AML-193 (cell line): ENCODE measurements at regions not wholly inside any gene's neighbourhood (a gene's known extent, or its start where the extent isn't known, plus 50 kb on each side); places are given as distances from the start of the nearest gene placed in this dataset.

Experiments used
- DNase-seq, 2 experiments: peaks; one replicate each; lab custom pipeline; 2025; lab: John Stamatoyannopoulos, UW

- no peak for DNase-seq
These were observed 136.2 kb upstream of the ZBTB40 start for GRCh38 chr1:22315315-22316078.

GRCh38 chr1:22317231-22317919 lies 134.3 kb upstream of the ZBTB40 start:
- DNase-seq = no peak

GRCh38 chr1:22317920-22318243 lies 133.8 kb upstream of the ZBTB40 start:
- no peak for DNase-seq

GRCh38 chr1:22318279-22318981 lies 133.2 kb upstream of the ZBTB40 start:
- DNase-seq = no peak

- DNase-seq = no peak
These were observed 132.0 kb upstream of the ZBTB40 start for GRCh38 chr1:22319608-22320007.

DNA sequence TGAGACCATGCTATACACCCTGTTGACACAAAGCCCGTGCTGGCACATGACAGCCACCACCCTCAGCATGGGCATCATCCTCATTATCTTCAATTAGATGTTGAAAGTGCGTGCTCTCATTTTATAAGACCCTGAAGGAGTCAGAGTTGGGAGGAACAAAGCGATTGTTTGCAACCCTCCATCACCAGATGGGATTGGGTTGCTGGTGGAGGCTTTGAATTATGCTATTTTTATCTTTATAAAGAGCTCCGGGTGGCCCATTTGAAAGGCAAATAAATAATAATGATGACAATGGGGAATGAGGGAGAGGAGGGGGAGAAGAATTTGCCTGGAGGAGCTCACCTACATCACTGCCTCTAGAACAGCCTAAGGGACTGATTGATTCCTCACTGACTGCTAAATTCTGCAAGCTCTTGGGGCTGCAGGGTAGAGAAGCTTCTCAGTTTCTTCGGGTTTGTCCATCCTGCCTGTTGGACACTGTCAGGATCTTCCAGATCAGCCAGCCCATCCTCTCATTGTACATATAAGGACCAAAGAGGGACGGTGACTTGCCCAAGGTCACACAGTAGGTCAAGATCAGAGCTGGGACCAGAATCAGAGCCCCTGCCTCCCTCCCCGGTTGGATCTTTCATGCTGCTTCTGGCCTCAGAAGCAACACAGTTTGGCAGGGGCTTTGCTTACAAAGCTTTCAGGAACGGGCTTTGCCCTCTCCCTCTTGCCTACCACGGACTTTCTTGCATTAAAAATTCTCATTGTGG lies 130.9 kb upstream of the ZBTB40 start:
- no peak for DNase-seq

DNA sequence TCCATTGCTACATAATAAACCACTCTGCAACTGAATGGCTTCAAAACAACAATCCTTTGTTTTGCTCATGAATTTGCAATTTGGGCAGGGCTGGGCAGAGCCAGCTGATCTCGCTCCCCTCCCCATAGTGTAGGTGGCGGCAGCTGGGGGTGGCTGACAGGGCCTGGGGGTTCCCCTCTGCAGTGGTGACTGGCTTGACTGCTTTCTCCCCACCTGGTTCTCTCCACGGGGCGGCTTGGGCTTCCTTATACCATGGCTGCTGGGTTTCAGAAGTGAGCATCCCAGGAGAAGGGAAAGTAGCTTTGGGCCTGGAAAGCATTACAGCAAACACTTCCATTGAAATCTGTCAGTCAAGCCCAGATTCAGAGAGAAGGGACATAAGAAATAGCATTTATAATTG lies 129.7 kb upstream of the ZBTB40 start:
- DNase-seq = no peak

- no peak for DNase-seq
These were observed 128.4 kb upstream of the ZBTB40 start for GRCh38 chr1:22323141-22323845.

DNA sequence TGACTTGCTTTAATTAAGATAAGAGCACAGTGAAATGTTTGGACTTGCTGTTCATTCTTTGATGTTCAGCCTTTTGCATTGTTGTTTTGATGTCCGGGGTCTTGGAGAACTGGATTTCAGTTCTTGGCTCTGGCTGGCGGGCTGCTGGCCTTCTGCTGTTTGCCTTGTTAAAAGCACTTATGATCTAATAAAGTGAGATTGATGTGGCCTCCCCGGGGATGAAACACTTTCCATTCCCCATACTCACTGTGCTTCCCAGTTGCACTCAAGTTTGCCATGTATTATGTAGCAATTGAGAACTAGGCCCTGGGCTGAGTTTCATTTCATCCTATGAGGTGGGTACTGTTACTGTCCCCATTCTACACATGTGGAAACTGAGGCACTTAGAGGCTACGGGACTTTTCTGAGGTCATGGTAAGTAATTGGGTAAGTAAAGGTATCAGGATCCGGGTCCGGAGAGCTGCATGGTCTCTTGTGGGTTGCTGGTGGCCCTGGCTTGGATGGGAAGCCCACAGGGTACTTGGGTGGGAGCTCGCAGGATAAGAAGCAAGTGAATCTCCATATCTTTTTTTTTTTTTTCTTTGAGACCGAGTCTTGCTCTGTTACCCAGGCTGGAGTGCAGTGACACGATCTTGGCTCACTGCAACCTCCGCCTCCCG lies 127.7 kb upstream of the ZBTB40 start:
- no peak for DNase-seq

DNA sequence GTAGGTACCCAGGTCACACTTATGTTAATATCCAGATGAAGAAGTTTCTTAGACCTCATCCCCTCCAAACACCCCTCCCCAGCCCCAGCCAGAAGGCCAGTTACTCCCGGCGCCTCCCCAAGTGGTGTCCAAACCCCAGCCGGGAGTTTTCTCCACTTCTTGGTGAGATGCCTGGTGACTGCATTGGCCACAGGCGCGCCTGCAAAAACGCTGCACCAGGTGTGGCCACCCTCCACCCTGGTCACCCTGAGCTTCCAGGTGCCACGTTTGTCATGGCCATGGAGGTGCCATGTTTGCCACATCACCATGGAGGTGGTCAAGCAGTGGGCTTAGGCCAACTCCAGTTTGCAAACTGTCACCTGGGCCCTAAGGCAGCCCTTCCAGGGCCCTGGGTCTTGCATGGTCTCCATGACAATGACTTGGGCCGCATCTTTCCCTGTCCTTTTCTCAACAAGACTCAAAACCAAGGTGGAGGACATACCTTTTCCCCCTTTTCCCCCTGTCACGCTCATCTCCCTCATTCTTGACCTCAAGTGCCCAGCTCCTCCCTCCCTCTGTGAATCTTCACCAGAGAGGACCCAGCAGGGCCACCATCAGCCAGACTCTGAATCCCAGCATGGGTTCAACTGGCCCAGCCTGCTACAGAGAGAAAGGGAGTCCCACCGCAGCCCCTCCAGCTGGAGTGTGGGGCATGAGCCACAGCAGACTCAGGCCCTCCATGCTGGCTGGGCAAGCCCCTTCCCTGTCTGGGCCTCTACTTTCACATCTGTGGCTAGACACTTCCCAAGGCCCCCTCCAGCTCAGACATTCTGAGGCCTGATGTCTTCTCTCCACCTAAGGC lies 125.9 kb upstream of the ZBTB40 start:
- no peak for DNase-seq

DNA sequence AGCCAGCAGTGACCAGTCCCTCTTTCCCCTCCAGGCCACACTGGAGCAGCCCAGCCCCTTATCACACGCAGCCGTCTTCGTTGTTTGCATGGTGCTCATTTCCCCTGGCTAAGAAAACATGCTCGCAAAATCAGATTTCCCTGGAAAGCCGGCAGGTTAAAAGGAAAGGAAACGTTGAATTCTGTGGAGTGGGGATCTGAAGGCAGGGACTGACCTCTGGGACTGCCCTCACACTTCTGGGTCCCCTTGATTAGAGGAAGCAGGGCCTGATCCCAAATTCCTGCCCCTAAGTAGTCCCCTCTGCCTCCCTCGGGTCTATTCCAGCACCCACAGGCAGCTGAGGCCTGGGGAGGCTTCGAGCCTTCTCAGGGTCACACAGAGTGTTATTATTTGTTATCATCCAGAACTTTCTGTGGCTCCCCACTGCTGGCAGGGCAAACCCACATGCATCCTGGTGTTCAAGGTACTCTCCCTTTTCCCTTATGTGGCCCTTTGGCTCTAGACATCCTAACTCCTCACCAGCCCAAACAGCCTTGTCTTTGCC lies 125.2 kb upstream of the ZBTB40 start:
- DNase-seq = no peak

DNA sequence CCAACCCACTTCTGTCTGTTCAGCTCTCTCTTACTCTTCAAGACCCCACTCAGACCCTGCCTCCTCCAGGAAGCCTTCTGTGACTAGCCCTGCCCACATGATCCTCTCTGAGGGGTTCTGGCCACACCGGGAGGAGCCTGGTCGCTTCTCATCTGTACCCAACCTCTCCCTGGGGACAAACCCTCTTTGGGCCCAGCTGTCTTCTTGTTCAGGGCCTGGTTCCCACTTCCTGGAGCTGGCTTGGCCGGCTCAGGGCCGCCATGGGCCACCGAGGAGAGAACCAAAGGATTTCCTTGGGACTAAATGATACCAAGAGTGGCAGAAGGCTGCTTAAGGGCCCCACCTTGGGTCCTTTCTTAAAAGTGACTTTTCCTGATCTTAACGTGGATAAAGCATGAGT lies 124.7 kb upstream of the ZBTB40 start:
- DNase-seq = no peak

DNA sequence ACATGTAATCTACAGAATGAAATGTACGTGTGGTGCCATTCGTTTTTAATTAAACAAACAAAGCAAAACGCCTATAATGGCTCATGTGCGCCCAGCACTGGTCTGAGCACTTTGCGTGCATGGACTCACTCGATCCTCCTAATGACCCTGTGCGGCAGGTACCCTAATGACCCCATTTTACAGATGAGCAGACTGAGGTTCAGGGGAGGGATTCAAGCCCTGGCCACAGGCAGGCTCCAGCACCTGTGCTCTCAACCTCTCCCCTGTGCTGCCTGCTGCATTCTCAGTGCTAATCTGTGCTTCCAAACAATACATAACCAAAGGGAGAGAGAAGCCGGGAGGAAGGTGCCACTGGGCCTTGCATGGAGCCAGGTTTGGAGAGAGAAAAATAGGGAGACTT lies 124.2 kb upstream of the ZBTB40 start:
- no peak for DNase-seq

GRCh38 chr1:22328331-22329147 lies 123.1 kb upstream of the ZBTB40 start:
- no peak for DNase-seq

DNA sequence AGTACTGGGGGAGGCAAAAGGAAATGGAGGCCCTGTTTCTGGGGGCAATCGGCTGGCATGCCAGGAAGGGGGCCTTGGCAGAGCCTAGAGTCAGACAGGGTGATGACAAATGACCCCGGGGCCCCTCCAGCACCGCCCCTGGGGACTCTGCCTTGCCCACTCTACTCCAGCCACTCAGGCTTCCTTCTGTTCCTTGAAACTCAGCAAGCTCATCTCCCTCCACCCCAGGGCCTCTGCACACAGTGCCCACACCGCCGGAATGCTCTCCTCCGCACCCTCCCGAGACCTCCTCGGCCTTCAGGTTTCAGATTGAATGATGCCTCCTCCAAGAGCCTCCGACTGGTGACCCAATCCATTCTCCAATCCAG lies 122.5 kb upstream of the ZBTB40 start:
- no peak for DNase-seq

DNA sequence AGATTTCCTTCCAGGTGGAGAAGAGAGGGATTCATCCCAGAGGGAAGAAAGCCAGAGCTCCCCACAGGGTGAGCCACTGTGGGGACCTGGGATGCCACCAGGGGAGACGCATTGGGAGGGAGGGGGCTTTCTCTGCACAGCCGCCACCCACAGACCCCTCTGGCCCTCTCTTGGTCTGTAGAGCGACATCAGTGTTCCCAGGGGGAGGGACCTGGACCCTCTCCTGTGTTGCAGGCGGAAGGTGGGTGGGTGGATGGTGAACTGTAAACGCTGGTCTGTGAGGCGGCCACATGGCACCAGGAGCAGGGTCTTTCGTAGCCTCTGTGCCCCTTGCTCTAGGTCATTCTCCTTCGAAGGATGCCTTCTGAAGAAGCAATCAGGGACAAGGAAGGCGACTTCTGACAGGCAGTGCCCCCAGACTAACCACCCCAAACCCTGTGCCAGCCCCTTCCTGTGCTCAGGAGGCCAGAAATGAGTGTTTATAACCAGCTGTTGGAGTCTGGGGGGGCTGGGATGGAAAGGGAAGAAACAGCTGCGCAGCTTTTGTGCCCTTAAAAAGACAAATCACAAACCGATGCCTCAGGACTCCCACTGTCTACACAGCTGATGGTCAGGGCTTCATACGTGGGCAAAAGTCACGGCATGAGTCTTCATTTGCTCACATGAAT lies 121.4 kb upstream of the ZBTB40 start:
- DNase-seq = no peak

- no peak for DNase-seq
These were observed 120.9 kb upstream of the ZBTB40 start for GRCh38 chr1:22330760-22331119.

DNA sequence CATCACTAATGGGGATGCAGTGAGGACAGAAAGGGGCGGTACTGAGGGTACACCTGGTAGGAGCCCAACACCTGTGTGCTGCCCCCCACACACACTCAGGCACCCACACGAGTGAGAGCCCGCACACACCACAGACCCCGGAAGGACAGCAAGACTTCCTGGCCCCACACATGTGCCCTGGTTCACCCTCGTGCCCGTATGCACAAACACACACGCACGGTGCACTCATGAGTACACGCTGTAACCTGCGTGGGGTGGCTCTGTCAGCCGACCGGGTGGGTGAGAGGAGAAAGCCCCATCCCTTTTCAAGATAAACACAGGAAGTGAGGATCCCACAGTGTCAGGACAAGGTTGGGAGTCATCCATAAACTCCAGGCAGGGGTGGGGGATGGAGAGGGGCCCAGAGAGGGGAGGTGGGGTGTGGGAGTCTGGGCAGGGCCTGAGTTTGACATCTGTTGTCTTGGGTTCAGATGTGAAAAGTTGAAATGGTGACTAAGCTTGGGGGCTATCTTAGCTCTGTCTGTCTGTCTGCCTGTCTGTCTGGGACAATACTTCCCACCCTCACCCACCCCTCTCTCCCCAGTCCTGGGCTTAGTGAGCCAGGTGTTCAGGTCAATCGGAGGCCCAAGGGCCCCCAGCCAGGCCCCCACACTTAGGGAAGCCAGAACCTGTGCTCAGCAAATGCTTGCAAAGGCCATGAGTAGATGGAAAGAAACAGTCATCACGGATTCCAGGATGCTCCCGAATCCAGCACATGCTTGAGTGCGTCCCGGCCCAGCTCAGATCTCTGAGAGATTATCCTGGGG lies 119.8 kb upstream of the ZBTB40 start:
- no peak for DNase-seq
